Endothelial cell of umbilical vein (primary cell): ENCODE measurements at regions not wholly inside any gene's neighbourhood (a gene's known extent, or its start where the extent isn't known, plus 50 kb on each side); places are given as distances from the start of the nearest gene placed in this dataset.

Experiments
- BruUV-seq: library from RNA; stranded (reverse); fragments of 400-500 nt; replicated peaks from 2 replicates; lab custom pipeline; 2021; lab: Mats Ljungman, UMichigan
- CTCF ChIA-PET: fragments of 300-600, 350-600 bp; sonication (Branson Sonifier 250); formaldehyde crosslinking; loops from one replicate; lab custom pipeline; 2021; ENCODE audit warnings: antibody characterized with exemption, inconsistent platforms; lab: Charles Lee
- POLR2A ChIA-PET: fragments of 300-600, 350-600 bp; sonication (Branson Sonifier 250); formaldehyde crosslinking; loops from one replicate; lab custom pipeline; 2021; ENCODE audit warnings: antibody characterized with exemption, inconsistent platforms; lab: Charles Lee
- DNase-seq: peaks from one replicate; pipeline ENCODE4 v3.0.0-alpha.2; 2011; ENCODE audit warnings: low read depth, low spot score
- FAIRE-seq: peaks from 2 replicates; lab custom pipeline; 2011; peaks lifted over from hg19 to GRCh38; lab: Jason Lieb, UNC
- H2AFZ ChIP-seq: 2 replicates; pipeline ENCODE4 v1.6.0; 2012; ENCODE audit warnings: low read depth, low read length, control low read depth, inconsistent platforms
- H3K27ac ChIP-seq: 2 replicates; pipeline ENCODE4 v1.5.1; 2011; ENCODE audit warnings: low read depth, mild to moderate bottlenecking, control low read depth, low read length, moderate library complexity; ENCODE audit not compliant: insufficient read depth
- H3K27me3 ChIP-seq, 2 experiments: 2 replicates each; pipeline versions ENCODE4 v1.6.0 to v1.6.1; 2011; ENCODE audit warnings: low read length in 2 of 2, mixed read lengths in 1 of 2; ENCODE audit not compliant: control insufficient read depth in 2 of 2, insufficient read depth in 2 of 2
- H3K36me3 ChIP-seq, 2 experiments: 2 replicates in 1 of 2; 3 replicates in 1 of 2; pipeline ENCODE4 v1.5.1; 2011; ENCODE audit warnings: low read length in 2 of 2, mild to moderate bottlenecking in 1 of 2, moderate library complexity in 1 of 2; ENCODE audit not compliant: control insufficient read depth in 2 of 2, insufficient read depth in 2 of 2; ENCODE audit errors: extremely low read depth in 1 of 2
- H3K4me1 ChIP-seq: 3 replicates; pipeline ENCODE4 v1.5.1; 2011; ENCODE audit warnings: mild to moderate bottlenecking, low read length; ENCODE audit not compliant: control insufficient read depth, insufficient read depth; ENCODE audit errors: extremely low read depth
- H3K4me2 ChIP-seq: 2 replicates; pipeline ENCODE4 v1.6.1; 2011; ENCODE audit warnings: low read length, control low read depth, mixed read lengths; ENCODE audit not compliant: insufficient read depth
- H3K4me3 ChIP-seq, 3 experiments: fragments of 200-600 bp in 1 of 3; sonication (generic), shearing (Covaris generic) in 1 of 3; replicated peaks in 1 of 3; 2 replicates each; pipeline ENCODE4 v1.5.1; 2011 to 2016; ENCODE audit warnings: control low read depth in 3 of 3, low read length in 3 of 3, mild to moderate bottlenecking in 2 of 3, inconsistent platforms in 1 of 3, low read depth in 1 of 3, moderate library complexity in 1 of 3; ENCODE audit not compliant: insufficient read depth in 1 of 3
- H3K79me2 ChIP-seq: 2 replicates; pipeline ENCODE4 v1.6.0; 2012; ENCODE audit warnings: low read length, inconsistent platforms; ENCODE audit not compliant: control insufficient read depth, insufficient read depth
- H3K9ac ChIP-seq: replicated peaks from 2 replicates; pipeline ENCODE3; 2011; ENCODE audit warnings: low read length, control low read depth; ENCODE audit not compliant: insufficient read depth; ENCODE audit errors: extremely low read depth
- H3K9me1 ChIP-seq: replicated peaks from 3 replicates; pipeline ENCODE4 v1.6.0; 2011; ENCODE audit warnings: mild to moderate bottlenecking, low read length; ENCODE audit not compliant: control insufficient read depth, insufficient read depth; ENCODE audit errors: extremely low read depth
- H3K9me3 ChIP-seq: replicated peaks from 2 replicates; pipeline ENCODE4 v1.5.1; 2012; ENCODE audit warnings: low read length, inconsistent platforms; ENCODE audit not compliant: control insufficient read depth, insufficient read depth
- H4K20me1 ChIP-seq: replicated peaks from 2 replicates; pipeline ENCODE3; 2011; ENCODE audit warnings: mild to moderate bottlenecking, low read length; ENCODE audit not compliant: control insufficient read depth, insufficient read depth; ENCODE audit errors: extremely low read depth
- EZH2 ChIP-seq: IDR thresholded peaks from 2 replicates; pipeline ENCODE4 v1.6.1; 2012; ENCODE audit warnings: borderline replicate concordance, low read depth, mild to moderate bottlenecking, moderate library complexity, low read length, inconsistent platforms; ENCODE audit not compliant: severe bottlenecking
- FOS ChIP-seq: IDR thresholded peaks from 2 replicates; pipeline ENCODE4 v1.6.1; 2011; ENCODE audit warnings: mild to moderate bottlenecking, low read length, moderate library complexity, borderline replicate concordance; ENCODE audit not compliant: insufficient read depth
- GATA2 ChIP-seq: IDR thresholded peaks from 2 replicates; pipeline ENCODE4 v1.7.0; 2011; ENCODE audit warnings: low read depth, mild to moderate bottlenecking, moderate library complexity, mixed read lengths, low read length; ENCODE audit not compliant: insufficient read length, insufficient read depth
- JUN ChIP-seq: IDR thresholded peaks from 2 replicates; pipeline ENCODE4 v1.6.1; 2011; ENCODE audit warnings: borderline replicate concordance, low read depth; ENCODE audit not compliant: insufficient read length, insufficient read depth
- MAX ChIP-seq: IDR thresholded peaks from 2 replicates; pipeline ENCODE4 v1.6.1; 2011; ENCODE audit not compliant: insufficient read depth, insufficient read length
- MYC ChIP-seq: IDR thresholded peaks from one replicate; pipeline ENCODE4 v1.6.1; 2011; ENCODE audit warnings: mild to moderate bottlenecking, low read depth, low read length
- POLR2A ChIP-seq: IDR thresholded peaks from 2 replicates; pipeline ENCODE4 v1.6.1; 2012; ENCODE audit warnings: low read depth, mild to moderate bottlenecking, control low read depth, low read length
- POLR2AphosphoS5 ChIP-seq: IDR thresholded peaks from 2 replicates; pipeline ENCODE4 v1.6.1; 2012; ENCODE audit warnings: low read depth, mild to moderate bottlenecking, control low read depth, low read length, moderate library complexity; ENCODE audit not compliant: insufficient read depth
- dilution Hi-C: fragments of 300-500 bp; cut with MboI; formaldehyde crosslinking; loops from one replicate; pipeline ENCODE4 v1.15.0; 2019; ENCODE audit warnings: low sequenced_read_pairs; ENCODE audit not compliant: extremely low pct_ligation_motif_present
- intact Hi-C: fragments of 100-400 bp; cut with micrococcal nuclease; formaldehyde crosslinking; loops from one replicate; pipeline ENCODE4 v1.10.0; 2022
- TF ChIP-seq, protein P1 (sequence below), 2 donors: IDR thresholded peaks; 1 replicate in 1 of 2; 2 replicates in 1 of 2; pipeline ENCODE4 v1.5.1; 2011; ENCODE audit warnings: low read length in 2 of 2, mild to moderate bottlenecking in 2 of 2, moderate library complexity in 2 of 2, control low read depth in 1 of 2, inconsistent platforms in 1 of 2, low read depth in 1 of 2; ENCODE audit not compliant: insufficient read depth in 1 of 2; ENCODE audit errors: extremely low read depth in 1 of 2

- DNase-seq (no peak), FAIRE-seq (no peak)
- no peak overlapping the region for H3K9ac ChIP-seq
- H3K36me3 ChIP-seq = no peaks in the 10 kb centered on the region
- intact Hi-C loops = no loop called here
- dilution Hi-C loops = no loop called here
- no peaks in the 10 kb centered on the region for H4K20me1 ChIP-seq
- POLR2A ChIA-PET = no interaction called here
- H3K4me2 ChIP-seq = no peak overlapping the region
- H3K27ac ChIP-seq = no peak overlapping the region
- no peak overlapping the region for H2AFZ ChIP-seq
- no peaks in the 10 kb centered on the region for H3K4me1 ChIP-seq
- CTCF ChIA-PET = no interaction called here
- H3K79me2 ChIP-seq = no peaks in the 10 kb centered on the region
- TF ChIP-seq, protein P1, sequence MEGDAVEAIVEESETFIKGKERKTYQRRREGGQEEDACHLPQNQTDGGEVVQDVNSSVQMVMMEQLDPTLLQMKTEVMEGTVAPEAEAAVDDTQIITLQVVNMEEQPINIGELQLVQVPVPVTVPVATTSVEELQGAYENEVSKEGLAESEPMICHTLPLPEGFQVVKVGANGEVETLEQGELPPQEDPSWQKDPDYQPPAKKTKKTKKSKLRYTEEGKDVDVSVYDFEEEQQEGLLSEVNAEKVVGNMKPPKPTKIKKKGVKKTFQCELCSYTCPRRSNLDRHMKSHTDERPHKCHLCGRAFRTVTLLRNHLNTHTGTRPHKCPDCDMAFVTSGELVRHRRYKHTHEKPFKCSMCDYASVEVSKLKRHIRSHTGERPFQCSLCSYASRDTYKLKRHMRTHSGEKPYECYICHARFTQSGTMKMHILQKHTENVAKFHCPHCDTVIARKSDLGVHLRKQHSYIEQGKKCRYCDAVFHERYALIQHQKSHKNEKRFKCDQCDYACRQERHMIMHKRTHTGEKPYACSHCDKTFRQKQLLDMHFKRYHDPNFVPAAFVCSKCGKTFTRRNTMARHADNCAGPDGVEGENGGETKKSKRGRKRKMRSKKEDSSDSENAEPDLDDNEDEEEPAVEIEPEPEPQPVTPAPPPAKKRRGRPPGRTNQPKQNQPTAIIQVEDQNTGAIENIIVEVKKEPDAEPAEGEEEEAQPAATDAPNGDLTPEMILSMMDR (IDR thresholded peaks at IDR 0.05; ENCODE audit: extremely low read depth in 1 of 2, insufficient read depth in 1 of 2, low read depth in 1 of 2, low read length in 2 of 2) = no peak
- no peak for TF ChIP-seq JUN
- no peak for TF ChIP-seq MYC
- no peak for TF ChIP-seq POLR2AphosphoS5
- no peak for TF ChIP-seq EZH2
- TF ChIP-seq MAX = no peak
- TF ChIP-seq FOS = no peak
- no peak for TF ChIP-seq POLR2A
- TF ChIP-seq GATA2 = no peak
- peaks cover 0 to 3% of the 10 kb centered on the region in 2 experiments for H3K27me3 ChIP-seq
- no peaks in the 10 kb centered on the region for H3K9me1 ChIP-seq
- H3K9me3 ChIP-seq = no peaks in the 10 kb centered on the region
- no peak overlapping the region for H3K4me3 ChIP-seq
- BruUV-seq = no TSS peak
These were observed 222.4 kb upstream of the TLE3 start for GRCh38 chr15:70320077-70320476.
